Motor neuron (in vitro differentiated cells): ENCODE measurements at regions not wholly inside any gene's neighbourhood (a gene's known extent, or its start where the extent isn't known, plus 50 kb on each side); places are given as distances from the start of the nearest gene placed in this dataset.
A peak's percentile ranks its signal among the peaks of the same experiment; 100 is the strongest.

Experiments
- ATAC-seq, 8 experiments: fragments of 200-7000 bp; cut with Tn5 transposase; replicated peaks in 6 of 8; 2 replicates each; pipeline ENCODE4 v1.8.0; 2021; ENCODE audit warnings: mild to moderate bottlenecking in 8 of 8, moderate library complexity in 8 of 8
- H3K27ac ChIP-seq, 2 donors: fragments of 250-450 bp; sonication (Bioruptor Pico); 2 replicates each; pipeline ENCODE4 v1.9.0; 2021; ENCODE audit warnings: antibody characterized with exemption in 2 of 2, mild to moderate bottlenecking in 2 of 2, moderate library complexity in 1 of 2
- H3K4me1 ChIP-seq, 2 donors: fragments of 250-450 bp; sonication (Bioruptor Pico); replicated peaks in 1 of 2; 2 replicates each; pipeline ENCODE4 v1.6.1; 2021; ENCODE audit warnings: antibody characterized with exemption in 2 of 2, mild to moderate bottlenecking in 2 of 2, moderate library complexity in 1 of 2
- H3K4me3 ChIP-seq, 5 donors: fragments of 250-450 bp; sonication (Bioruptor Pico); 2 replicates each; pipeline ENCODE4 v1.9.0; 2021; ENCODE audit warnings: antibody characterized with exemption in 5 of 5, mild to moderate bottlenecking in 5 of 5, moderate library complexity in 4 of 5
- WGBS, 10 experiments: fragments of 450-650 bp; shearing (Covaris generic); methylation state at CpG; one replicate each; pipeline ENCODE4 v1.0.0; 2022; 5-methylcytosine and 5-hydroxymethylcytosine counted together
- in situ Hi-C, 9 experiments: fragments of 400-800 bp; cut with MboI; loops; one replicate each; pipeline ENCODE4 v1.15.0; 2021; ENCODE audit warnings: low sequenced_read_pairs in 9 of 9, low pct_unique_long_range_greater_than_20kb in 2 of 9; ENCODE audit not compliant: unreplicated experiment in 9 of 9

GRCh38 chr11:112778091-112778876 lies 182.9 kb upstream of the NCAM1 start:
- no peak for ATAC-seq

GRCh38 chr11:112778877-112779266 lies 182.3 kb upstream of the NCAM1 start:
- H3K27ac ChIP-seq, result no peak overlapping the region
- ATAC-seq, result no peak

More at GRCh38 chr11:112778091-112778876, 182.9 kb upstream of the NCAM1 start:
- no peak overlapping the region for H3K4me3 ChIP-seq
- H3K27ac ChIP-seq, result peak overlapping the region in 1 of 2 donors; percentile 12
- 84 to 100% (median 90%) methylated on average over 2 to 6 of the region's 12 CpGs; no CpG with 5 or more reads in 5 of the 10 experiments for WGBS, 10 experiments
- H3K4me1 ChIP-seq, result peaks cover 33 to 34% of the 10 kb centered on the region in 2 donors
- in situ Hi-C loops, result loop anchor here in 2 of 9 experiments (25.0 kb wide), 2 partner anchors 166 to 341 kb away; no protein-coding TSS in a partner anchor

DNA sequence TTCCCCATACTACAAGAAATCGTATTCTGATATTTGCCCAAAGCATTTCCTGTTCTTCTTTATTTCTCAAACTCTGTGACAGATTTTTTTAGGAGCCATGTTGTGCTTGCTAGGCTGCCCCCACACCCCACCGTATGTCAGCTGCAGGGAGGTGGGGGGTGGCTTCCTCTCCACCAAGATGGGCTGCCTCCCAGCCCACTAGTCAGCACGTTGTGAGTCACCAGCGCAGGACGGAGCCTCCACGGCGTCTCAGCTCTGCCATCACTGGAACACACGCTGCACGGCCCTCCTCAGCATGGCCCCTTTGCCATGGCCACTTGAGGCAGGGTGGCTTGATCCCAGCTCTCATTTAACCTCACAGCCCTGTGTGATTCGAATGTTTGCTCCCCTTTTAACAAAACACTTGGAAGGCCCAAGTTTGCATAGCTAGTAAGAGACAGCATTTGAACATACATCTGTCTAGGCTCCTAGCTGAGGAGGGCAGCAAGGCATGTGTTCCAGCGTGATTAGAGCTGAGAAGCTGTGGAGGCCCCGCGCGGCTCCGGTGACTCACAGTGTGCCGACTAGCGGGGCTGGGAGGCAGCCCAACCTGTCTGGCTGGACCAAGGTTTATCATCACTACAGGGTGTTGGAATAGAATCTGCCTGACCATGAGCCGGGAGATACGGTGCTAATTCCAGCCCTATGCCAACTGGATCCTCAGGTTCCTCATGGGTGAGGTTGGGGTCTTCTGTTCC lies 180.7 kb upstream of the NCAM1 start:
- 0 to 89% (median 40%) methylated on average over 1 to 18 of the region's 19 CpGs; no CpG with 5 or more reads in 5 of the 10 experiments for WGBS, 10 experiments
- Histone ChIP-seq H3K27ac (no peak overlapping the region), H3K4me3 (no peak overlapping the region), H3K4me1 (peaks cover 33 to 41% of the 10 kb centered on the region in 2 donors)
- in situ Hi-C loops, result loop anchor here in 2 of 9 experiments (10.0 to 25.0 kb wide), 3 partner anchors 168 to 343 kb away; no protein-coding TSS in a partner anchor
- ATAC-seq, result peak in 4 of 8 experiments; percentile 4 to 47 (median 40)

More at GRCh38 chr11:112778877-112779266, 182.3 kb upstream of the NCAM1 start:
- WGBS, 10 experiments, result 14 to 100% (median 80%) methylated on average over 1 to 2 of the region's 3 CpGs; no CpG with 5 or more reads in 2 of the 10 experiments
- in situ Hi-C loops, result loop anchor here in 2 of 9 experiments (25.0 kb wide), 2 partner anchors 167 to 342 kb away; no protein-coding TSS in a partner anchor
- Histone ChIP-seq H3K4me3 (no peak overlapping the region), H3K4me1 (peaks cover 27 to 29% of the 10 kb centered on the region in 2 donors)

DNA sequence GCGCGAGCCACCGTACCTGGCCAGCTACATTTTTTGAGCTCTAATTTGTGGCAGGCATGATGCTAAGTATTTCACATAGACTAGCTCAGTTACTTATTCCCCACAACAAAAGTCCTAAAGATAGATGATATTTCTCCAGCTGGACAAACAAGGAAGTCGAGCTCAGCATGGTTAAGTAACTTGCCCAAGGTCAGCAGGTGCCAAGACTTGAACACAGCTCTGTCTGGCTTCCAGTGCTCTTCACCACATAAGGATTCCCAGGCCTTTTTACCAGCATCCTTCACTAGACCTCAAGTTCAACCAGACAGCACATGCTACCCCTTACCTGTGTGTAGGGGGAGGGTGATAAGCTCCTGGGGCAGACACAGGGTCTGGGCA lies 177.3 kb upstream of the NCAM1 start:
- in situ Hi-C loops, result loop anchor here in 2 of 9 experiments (10.0 to 25.0 kb wide), 3 partner anchors 172 to 347 kb away; no protein-coding TSS in a partner anchor
- WGBS, 10 experiments, result 79 to 100% (median 100%) methylated on average over 1 to 4 of the region's 4 CpGs; no CpG with 5 or more reads in 5 of the 10 experiments
- peak overlapping the region; percentile 41 to 53 for H3K27ac ChIP-seq
- ATAC-seq, result no peak
- peaks cover 12 to 16% of the 10 kb centered on the region in 2 donors for H3K4me1 ChIP-seq
- H3K4me3 ChIP-seq, result no peak overlapping the region

GRCh38 chr11:112784323-112785073 lies 176.7 kb upstream of the NCAM1 start:
- WGBS, 10 experiments, result 4 to 83% (median 76%) methylated on average over 1 to 10 of the region's 24 CpGs; no CpG with 5 or more reads in 3 of the 10 experiments
- ATAC-seq, result peak; percentile 72 to 98 (median 92)
- in situ Hi-C loops, result loop anchor here in 2 of 9 experiments (10.0 to 25.0 kb wide), 3 partner anchors 172 to 347 kb away; no protein-coding TSS in a partner anchor
- H3K27ac ChIP-seq, result peak overlapping the region; percentile 41 to 53
- H3K4me1 ChIP-seq, result peaks cover 12 to 13% of the 10 kb centered on the region in 2 donors
- no peak overlapping the region for H3K4me3 ChIP-seq

- no peak overlapping the region for H3K27ac ChIP-seq
- H3K4me3 ChIP-seq, result no peak overlapping the region
- peak in 3 of 8 experiments; percentile 59 to 71 (median 66) for ATAC-seq
- in situ Hi-C loops, result loop anchor here in 2 of 9 experiments (10.0 to 25.0 kb wide), 3 partner anchors 173 to 348 kb away; no protein-coding TSS in a partner anchor
- H3K4me1 ChIP-seq, result peaks cover 12 to 13% of the 10 kb centered on the region in 2 donors
- 0 to 100% (median 51%) methylated on average over 2 to 6 of the region's 7 CpGs; no CpG with 5 or more reads in 4 of the 10 experiments for WGBS, 10 experiments
Measured at GRCh38 chr11:112785149-112785548, 176.1 kb upstream of the NCAM1 start.

- Histone ChIP-seq H3K4me3 (no peak overlapping the region), H3K27ac (no peak overlapping the region), H3K4me1 (peaks cover 12 to 14% of the 10 kb centered on the region in 2 donors)
- in situ Hi-C loops, result loop anchor here in 2 of 9 experiments (10.0 to 25.0 kb wide), 3 partner anchors 173 to 348 kb away; no protein-coding TSS in a partner anchor
- WGBS, 10 experiments, result 0 to 100% (median 90%) methylated on average over 1 to 3 of the region's 3 CpGs; no CpG with 5 or more reads in 3 of the 10 experiments
- peak in 1 of 8 experiments; percentile 50 for ATAC-seq
Measured at GRCh38 chr11:112785719-112786118, 175.5 kb upstream of the NCAM1 start.

DNA sequence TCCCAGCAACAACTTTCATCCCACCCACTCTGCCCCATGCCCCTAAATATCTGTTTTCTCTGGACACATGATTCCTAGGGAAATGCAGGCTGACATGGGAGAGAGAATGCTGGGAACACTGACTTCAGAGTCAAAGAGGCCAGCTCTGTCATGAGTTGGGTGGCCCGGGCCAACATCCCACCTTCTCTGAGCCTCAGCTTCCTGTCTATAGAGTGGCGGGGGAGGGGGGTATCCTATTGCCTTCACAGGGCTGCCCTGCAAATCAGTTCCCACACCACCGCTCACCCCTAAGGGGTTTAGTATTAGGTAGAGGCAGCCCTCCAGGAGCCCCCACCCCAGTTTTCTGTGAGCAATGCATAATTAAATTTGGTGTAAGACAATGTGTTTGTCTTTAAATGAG lies 175.0 kb upstream of the NCAM1 start:
- Histone ChIP-seq H3K27ac (no peak overlapping the region), H3K4me3 (no peak overlapping the region), H3K4me1 (peaks cover 11 to 15% of the 10 kb centered on the region in 2 donors)
- 83 to 100% (median 100%) methylated on average over 1 to 3 of the region's 3 CpGs; no CpG with 5 or more reads in 7 of the 10 experiments for WGBS, 10 experiments
- in situ Hi-C loops, result loop anchor here in 2 of 9 experiments (10.0 to 25.0 kb wide), 3 partner anchors 174 to 349 kb away; no protein-coding TSS in a partner anchor
- ATAC-seq, result no peak

DNA sequence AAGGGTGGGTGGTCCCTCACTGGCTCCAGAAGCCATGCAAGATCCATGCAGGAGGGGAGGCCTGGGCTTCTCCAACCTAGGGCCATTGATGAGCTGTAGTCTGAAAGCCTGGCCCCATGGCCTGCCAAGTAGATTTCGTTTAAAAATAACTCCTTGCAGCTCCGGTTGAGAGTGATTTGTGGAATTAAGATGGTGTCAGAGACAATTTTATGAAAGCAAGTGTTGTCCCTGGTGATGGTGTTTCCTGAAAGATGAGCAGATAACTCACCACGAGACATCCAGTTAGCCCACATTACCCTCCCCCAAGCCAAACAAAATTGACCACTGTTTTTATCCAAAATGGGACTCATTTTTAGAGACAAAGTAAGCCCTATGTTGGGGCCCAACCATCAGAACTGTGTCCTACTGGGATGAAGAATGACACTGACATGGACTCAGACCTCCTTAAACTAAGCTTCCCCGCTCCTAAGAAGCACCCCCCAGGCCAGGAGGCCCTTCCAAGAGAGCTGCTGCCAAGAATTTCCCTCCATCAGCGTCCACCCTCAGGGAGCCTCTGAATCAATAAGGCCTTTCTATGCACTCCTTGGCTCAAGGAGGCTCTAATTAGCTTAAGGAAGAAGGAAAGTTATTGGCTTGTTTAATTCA lies 174.2 kb upstream of the NCAM1 start:
- peaks cover 15 to 22% of the 10 kb centered on the region in 2 donors for H3K4me1 ChIP-seq
- in situ Hi-C loops, result loop anchor here in 2 of 9 experiments (10.0 to 25.0 kb wide), 3 partner anchors 175 to 350 kb away; no protein-coding TSS in a partner anchor
- 17 to 100% (median 72%) methylated on average over 1 to 5 of the region's 5 CpGs; no CpG with 5 or more reads in 2 of the 10 experiments for WGBS, 10 experiments
- ATAC-seq, result no peak
- no peak overlapping the region for H3K4me3 ChIP-seq
- H3K27ac ChIP-seq, result no peak overlapping the region

DNA sequence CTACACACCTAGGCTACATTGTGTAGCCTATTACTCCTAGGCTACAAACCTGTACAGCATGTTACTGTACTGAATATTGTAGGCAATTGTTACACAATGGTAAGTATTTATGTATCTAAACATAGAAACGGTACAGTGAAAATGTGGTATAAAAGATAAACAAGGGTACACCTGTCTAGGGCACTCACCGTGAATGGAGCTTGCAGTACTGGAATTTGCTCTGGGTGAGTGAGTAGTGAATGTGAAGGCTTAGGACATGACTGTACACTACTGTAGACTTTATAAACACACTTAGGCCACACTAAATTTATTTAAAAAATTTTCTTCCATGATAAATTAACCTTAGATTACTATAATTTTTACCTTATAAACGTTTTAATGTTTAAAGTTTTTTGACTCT lies 171.7 kb upstream of the NCAM1 start:
- no peak for ATAC-seq
- WGBS, 10 experiments, result 0 to 90% (median 61%) methylated on average over 1 to 3 of the region's 3 CpGs
- Histone ChIP-seq H3K4me3 (no peak overlapping the region), H3K27ac (no peak overlapping the region), H3K4me1 (peaks cover 20 to 33% of the 10 kb centered on the region in 2 donors)
- in situ Hi-C loops, result loop anchor here in 2 of 9 experiments (10.0 to 25.0 kb wide), 3 partner anchors 177 to 352 kb away; no protein-coding TSS in a partner anchor

- in situ Hi-C loops, result loop anchor here in 2 of 9 experiments (25.0 kb wide), 2 partner anchors 178 to 353 kb away; no protein-coding TSS in a partner anchor
- no peak overlapping the region for H3K27ac ChIP-seq
- no peak for ATAC-seq
- no peak overlapping the region for H3K4me3 ChIP-seq
- WGBS, 10 experiments, result 37 to 100% (median 80%) methylated on average over 1 to 3 of the region's 3 CpGs; no CpG with 5 or more reads in 2 of the 10 experiments
- peaks cover 22 to 32% of the 10 kb centered on the region in 2 donors for H3K4me1 ChIP-seq
Measured at GRCh38 chr11:112790286-112790685, 170.9 kb upstream of the NCAM1 start.
